ENCODE measurements at regions not wholly inside any gene's neighbourhood (a gene's known extent, or its start where the extent isn't known, plus 50 kb on each side); places are given as distances from the start of the nearest gene placed in this dataset.
"Not testable (repeated sequence)": the region's sequence is repeated elsewhere in the genome, so short reads cannot be mapped to it uniquely, and the experiment has no call there.

DNA sequence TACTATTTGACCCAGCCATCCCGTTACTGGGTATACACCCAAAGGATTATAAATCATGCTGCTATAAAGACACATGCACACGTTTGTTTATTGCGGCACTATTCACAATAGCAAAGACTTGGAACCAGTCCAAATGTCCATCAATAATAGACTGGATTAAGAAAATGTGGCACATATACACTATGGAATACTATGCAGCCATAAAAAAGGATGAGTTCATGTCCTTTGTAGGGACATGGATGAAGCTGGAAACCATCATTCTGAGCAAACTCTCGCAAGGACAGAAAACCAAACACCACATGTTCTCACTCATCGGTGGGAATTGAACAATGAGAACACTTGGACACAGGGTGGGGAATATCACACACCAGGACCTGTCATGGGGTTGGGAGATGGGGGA is 56.7 kb upstream of the SELENOP start:
- not testable (repeated sequence) for H3K27ac ChIP-seq (ENCODE audit: low read length); H3K27me3 ChIP-seq (ENCODE audit: control insufficient read depth, insufficient read depth, low read length); H3K4me3 ChIP-seq (ENCODE audit: low read length); H3K9me3 ChIP-seq (ENCODE audit: control insufficient read depth, insufficient read depth, low read length); DNase-seq (ENCODE audit: low read depth, low spot score); H3K36me3 ChIP-seq (ENCODE audit: control insufficient read depth, insufficient read depth, low read length); H3K4me1 ChIP-seq (ENCODE audit: control insufficient read depth, insufficient read depth, low read length)
- no CpG with 5 or more reads among the region's 5 CpGs for WGBS (ENCODE audit: insufficient coverage, insufficient read length)

DNA sequence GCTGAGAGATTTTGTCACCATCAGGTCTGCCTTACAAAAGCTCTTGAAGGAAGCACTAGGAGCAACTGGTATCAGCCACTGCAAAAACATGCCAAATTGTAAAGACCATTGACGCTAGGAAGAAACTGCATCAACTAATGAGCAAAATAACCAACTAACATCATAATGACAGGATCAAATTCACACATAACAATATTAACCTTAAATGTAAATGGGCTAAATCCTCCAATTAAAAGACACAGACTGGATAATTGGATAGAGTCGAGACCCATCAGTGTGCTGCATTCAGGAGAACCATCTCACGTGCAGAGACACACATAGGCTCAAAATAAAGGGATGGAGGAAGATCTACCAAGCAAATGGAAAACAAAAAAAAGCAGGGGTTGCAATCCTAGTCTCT is 53.1 kb upstream of the SELENOP start:
- not testable (repeated sequence) for H3K36me3 ChIP-seq (ENCODE audit: control insufficient read depth, insufficient read depth, low read length); H3K9me3 ChIP-seq (ENCODE audit: control insufficient read depth, insufficient read depth, low read length); H3K27ac ChIP-seq (ENCODE audit: low read length); H3K4me1 ChIP-seq (ENCODE audit: control insufficient read depth, insufficient read depth, low read length); H3K4me3 ChIP-seq (ENCODE audit: low read length); DNase-seq (ENCODE audit: low read depth, low spot score); H3K27me3 ChIP-seq (ENCODE audit: control insufficient read depth, insufficient read depth, low read length)
- WGBS (ENCODE audit: insufficient coverage, insufficient read length) = no CpG with 5 or more reads among the region's 3 CpGs

Data from iPS DF 6.9 (cell line).